Activated CD8-positive, alpha-beta memory T cell treated with anti-CD3 and anti-CD28 coated beads, Interleukin-2, amount 10 ng/mL, durations not matched to agents 7 days and 5 days (primary cell): ENCODE measurements at regions not wholly inside any gene's neighbourhood (a gene's known extent, or its start where the extent isn't known, plus 50 kb on each side); places are given as distances from the start of the nearest gene placed in this dataset.

Experiments used
- ATAC-seq: fragments of 150-1000 bp; cut with Tn5 transposase; one replicate; pipeline ENCODE4 v1.10.0; 2021; ENCODE audit warnings: moderate library complexity
- CTCF ChIA-PET: fragments of 350-600 bp; sonication (Branson Sonifier 250); formaldehyde crosslinking; loops from one replicate; lab custom pipeline; 2021; ENCODE audit warnings: antibody characterized with exemption; lab: Charles Lee
- DNase-seq: peaks from one replicate; pipeline ENCODE4 v3.0.0-alpha.2; 2020
- H3K27ac Mint-ChIP-seq: one replicate; pipeline ENCODE4 v1.8.0; 2021; ENCODE audit warnings: mild to moderate bottlenecking, mixed read lengths
- H3K27me3 Mint-ChIP-seq: one replicate; pipeline ENCODE4 v1.8.0; 2021; ENCODE audit warnings: mixed read lengths
- H3K36me3 Mint-ChIP-seq: one replicate; pipeline ENCODE4 v1.8.0; 2021; ENCODE audit warnings: mild to moderate bottlenecking, mixed read lengths
- H3K4me1 Mint-ChIP-seq: one replicate; pipeline ENCODE4 v1.8.0; 2021; ENCODE audit warnings: mixed read lengths
- H3K4me3 Mint-ChIP-seq: one replicate; pipeline ENCODE4 v1.8.0; 2021; ENCODE audit warnings: mild to moderate bottlenecking, moderate library complexity, mixed read lengths
- H3K9me3 Mint-ChIP-seq: one replicate; pipeline ENCODE4 v1.8.0; 2022; ENCODE audit warnings: low read depth, mixed read lengths

DNA sequence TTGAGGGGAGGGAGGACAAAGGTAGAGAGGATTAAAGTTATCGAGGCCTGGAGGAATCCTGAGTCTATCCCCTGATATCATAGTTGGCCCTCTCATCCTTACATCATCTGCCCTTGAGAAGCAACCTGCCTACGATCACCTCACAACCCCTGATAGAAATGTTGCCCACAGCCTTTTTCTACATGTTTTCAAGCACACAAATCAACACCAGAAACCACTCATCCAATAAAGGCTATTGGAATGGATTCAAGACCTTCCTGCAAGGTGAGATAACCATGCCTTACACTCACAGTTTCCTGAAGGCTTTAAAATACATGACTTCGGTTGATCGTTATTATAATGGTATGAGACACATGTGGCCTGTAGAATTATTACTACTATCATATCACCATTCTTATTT lies 175.7 kb upstream of the EGLN3 start:
- DNase-seq (no peak), ATAC-seq (no peak)

DNA sequence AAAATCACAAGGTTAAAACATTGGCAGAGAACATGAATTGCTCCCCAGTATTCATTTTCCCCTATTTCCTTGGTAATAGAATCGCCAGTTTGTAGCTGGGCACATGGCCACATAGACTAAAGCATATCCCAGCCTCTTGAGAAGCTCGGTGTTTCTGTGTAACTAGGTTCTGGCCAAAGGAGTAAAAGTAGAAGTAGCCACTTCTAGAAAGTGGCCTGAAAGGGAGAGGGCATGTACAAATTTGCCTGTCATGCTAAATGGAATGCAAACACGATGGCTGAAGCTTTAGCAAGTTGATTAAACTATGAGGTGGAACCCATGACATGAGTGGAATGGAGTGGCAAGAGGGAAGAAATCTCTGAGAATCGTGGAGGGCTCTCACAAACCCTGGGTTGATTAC lies 173.7 kb upstream of the EGLN3 start:
- ATAC-seq (no peak), DNase-seq (no peak)
- H3K9me3 Mint-ChIP-seq: no peaks in the 10 kb centered on the region
- no peak overlapping the region for H3K27ac Mint-ChIP-seq
- H3K27me3 Mint-ChIP-seq: no peaks in the 10 kb centered on the region
- no peaks in the 10 kb centered on the region for H3K4me1 Mint-ChIP-seq
- H3K4me3 Mint-ChIP-seq: no peak overlapping the region
- CTCF ChIA-PET: no interaction called here
- no peaks in the 10 kb centered on the region for H3K36me3 Mint-ChIP-seq

More for the DNA sequence above, 175.7 kb upstream of the EGLN3 start:
- Mint-ChIP-seq H3K36me3 (no peaks in the 10 kb centered on the region), H3K9me3 (no peaks in the 10 kb centered on the region), H3K4me3 (no peak overlapping the region), H3K4me1 (no peaks in the 10 kb centered on the region), H3K27ac (no peak overlapping the region), H3K27me3 (no peaks in the 10 kb centered on the region)
- CTCF ChIA-PET: no interaction called here

DNA sequence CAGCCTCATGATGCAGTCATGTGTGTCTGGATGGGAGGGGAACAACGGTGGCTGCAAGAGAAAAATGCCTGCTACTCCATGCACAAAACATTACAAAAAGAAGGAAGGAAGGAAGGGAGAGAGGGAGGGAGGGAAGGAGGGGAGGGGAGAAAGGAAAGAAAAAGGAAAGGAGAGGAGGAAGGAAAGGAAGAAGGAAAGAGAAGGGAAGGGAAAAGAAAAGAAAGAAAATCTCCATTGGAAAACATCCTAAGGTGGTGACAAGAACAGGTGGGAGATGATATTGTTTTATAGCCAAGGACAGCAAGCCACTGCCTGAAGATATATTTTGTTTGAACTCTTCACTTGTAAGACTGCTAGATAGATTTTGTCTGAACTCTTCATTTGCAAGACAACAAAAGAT lies 171.8 kb upstream of the EGLN3 start:
- DNase-seq (no peak), ATAC-seq (no peak)
- CTCF ChIA-PET: no interaction called here
- Mint-ChIP-seq H3K4me3 (no peak overlapping the region), H3K4me1 (no peaks in the 10 kb centered on the region), H3K27me3 (no peaks in the 10 kb centered on the region), H3K9me3 (no peaks in the 10 kb centered on the region), H3K36me3 (no peaks in the 10 kb centered on the region), H3K27ac (no peak overlapping the region)

DNA sequence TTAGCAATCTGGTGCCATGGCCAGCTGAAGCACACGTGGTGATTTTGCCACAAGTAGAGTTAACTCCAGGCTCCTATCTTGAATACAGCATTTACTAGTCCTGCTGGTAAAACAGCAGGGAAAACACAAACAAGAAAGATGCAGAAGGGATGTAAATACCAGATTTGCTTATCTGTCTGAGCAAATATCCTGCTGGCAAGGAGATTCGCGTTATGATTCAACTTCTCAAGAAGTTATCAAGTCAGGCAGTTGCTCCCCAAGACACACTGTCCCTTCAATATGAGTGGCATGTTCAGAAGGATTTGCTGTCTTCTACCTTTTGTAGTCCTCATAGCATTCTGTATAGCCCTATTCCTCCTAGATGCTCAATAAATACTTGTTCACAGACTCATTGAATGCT lies 171.2 kb upstream of the EGLN3 start:
- DNase-seq (no peak), ATAC-seq (no peak)
- CTCF ChIA-PET: no interaction called here
- Mint-ChIP-seq H3K27me3 (no peaks in the 10 kb centered on the region), H3K9me3 (no peaks in the 10 kb centered on the region), H3K36me3 (no peaks in the 10 kb centered on the region), H3K4me1 (no peaks in the 10 kb centered on the region), H3K27ac (no peak overlapping the region), H3K4me3 (no peak overlapping the region)

DNA sequence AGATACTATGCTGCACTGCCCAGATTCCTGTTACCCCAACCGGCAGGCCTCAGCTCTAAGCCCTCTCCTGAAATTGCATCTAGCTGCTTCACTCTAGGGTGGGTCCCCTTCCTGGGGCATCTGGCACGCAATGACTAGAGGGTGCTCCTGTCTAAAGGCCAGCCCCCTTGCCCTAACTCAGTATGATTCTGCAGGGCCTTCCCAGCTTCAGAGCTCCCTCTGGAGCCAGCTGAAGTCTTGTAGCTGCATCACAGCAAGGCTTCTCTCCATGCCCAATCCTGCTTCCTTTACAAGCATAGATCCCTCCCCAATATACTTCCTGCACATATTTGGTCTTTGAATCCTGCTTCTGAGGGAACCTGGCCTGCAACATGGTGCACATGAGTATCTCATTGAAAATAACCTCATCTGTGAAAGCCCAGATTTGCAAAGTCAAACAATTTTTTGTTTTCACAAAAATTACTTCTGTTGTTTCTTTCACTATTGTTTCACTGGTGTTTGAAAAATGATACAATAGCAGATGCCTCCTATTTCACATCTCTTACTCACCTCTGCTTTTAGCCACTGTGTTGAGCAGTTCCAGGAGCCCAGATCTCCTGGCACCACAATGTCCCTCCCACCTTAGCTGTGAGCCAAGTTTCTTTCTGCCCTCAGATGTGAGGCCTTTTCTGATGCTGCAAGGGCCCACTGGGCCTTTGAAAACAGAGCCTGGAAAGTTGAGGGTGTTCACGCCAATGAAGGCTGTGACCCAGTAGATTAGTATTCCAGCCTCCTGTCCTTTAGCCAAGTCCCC lies 169.5 kb upstream of the EGLN3 start:
- no peak overlapping the region for H3K4me3 Mint-ChIP-seq
- CTCF ChIA-PET: no interaction called here
- no peaks in the 10 kb centered on the region for H3K9me3 Mint-ChIP-seq
- H3K4me1 Mint-ChIP-seq: no peaks in the 10 kb centered on the region
- DNase-seq (no peak), ATAC-seq (no peak)
- peaks cover 3% of the 10 kb centered on the region for H3K27me3 Mint-ChIP-seq
- no peak overlapping the region for H3K27ac Mint-ChIP-seq
- no peaks in the 10 kb centered on the region for H3K36me3 Mint-ChIP-seq

DNA sequence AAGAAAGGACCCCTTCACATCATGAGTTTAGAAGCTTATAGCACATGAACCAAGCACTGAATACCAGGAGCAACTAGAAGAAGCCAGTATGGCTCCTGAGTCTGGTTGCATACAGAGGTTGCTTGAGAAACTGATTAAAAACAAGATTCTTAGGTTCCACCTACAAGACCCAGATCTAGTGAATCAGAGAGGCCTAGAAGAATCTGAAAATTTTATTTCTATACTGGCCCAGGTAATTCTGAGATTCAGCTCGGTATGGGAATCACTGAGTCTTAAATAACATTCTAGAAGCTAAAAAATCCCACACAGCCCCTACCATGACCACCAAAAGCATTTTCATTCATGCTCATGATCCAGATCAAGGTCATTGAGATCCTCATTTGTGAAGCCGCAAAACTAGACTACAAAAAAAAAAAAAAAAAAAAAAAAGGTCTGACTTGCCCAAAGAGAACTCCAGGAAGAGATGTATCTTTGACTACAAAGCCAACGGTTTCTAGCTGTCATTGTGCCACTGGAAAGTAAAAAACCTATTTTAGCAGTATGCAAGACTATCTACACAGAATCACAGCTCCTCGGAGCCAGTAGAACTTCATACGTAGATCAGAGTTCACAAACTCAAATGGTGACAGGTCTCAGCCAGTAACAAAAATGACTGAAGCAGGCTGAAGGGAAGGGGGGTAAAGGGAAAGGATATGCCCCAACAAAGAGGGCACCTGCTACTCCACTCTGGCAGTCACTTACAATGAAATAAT lies 168.4 kb upstream of the EGLN3 start:
- no peaks in the 10 kb centered on the region for H3K4me1 Mint-ChIP-seq
- no peaks in the 10 kb centered on the region for H3K9me3 Mint-ChIP-seq
- DNase-seq (no peak), ATAC-seq (no peak)
- H3K27ac Mint-ChIP-seq: no peak overlapping the region
- CTCF ChIA-PET: interaction anchor here (0.7 kb wide), 1 partner anchor 151 kb away, joined by 4 read pairs; no protein-coding TSS in a partner anchor
- H3K4me3 Mint-ChIP-seq: no peak overlapping the region
- peaks cover 3% of the 10 kb centered on the region for H3K27me3 Mint-ChIP-seq
- H3K36me3 Mint-ChIP-seq: no peaks in the 10 kb centered on the region

DNA sequence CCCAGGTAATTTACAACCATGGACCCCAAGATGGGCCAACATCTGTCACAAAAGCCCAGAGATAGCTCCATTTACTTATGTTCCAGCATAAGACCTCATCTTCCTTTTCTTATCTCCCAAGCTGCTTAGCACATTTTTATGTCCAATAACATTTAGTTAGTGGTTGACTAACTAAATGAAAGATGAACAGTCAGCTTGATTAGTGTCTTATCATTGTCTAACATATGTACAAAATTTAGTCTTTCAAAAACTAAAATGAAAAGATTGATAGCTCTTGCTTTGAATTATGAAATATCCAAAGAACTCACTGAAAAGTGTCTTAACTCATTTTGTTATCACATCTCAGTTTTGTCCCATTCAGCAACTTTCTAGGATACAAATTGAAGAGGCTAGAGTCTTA lies 163.1 kb upstream of the EGLN3 start:
- Mint-ChIP-seq H3K9me3 (no peaks in the 10 kb centered on the region), H3K27me3 (peaks cover 5% of the 10 kb centered on the region), H3K4me3 (no peak overlapping the region), H3K4me1 (no peaks in the 10 kb centered on the region), H3K27ac (no peak overlapping the region), H3K36me3 (no peaks in the 10 kb centered on the region)
- ATAC-seq: no peak
- CTCF ChIA-PET: interaction anchor here (1.1 kb wide), 1 partner anchor 321 kb away, joined by 3 read pairs; no protein-coding TSS in a partner anchor
- DNase-seq: no peak

DNA sequence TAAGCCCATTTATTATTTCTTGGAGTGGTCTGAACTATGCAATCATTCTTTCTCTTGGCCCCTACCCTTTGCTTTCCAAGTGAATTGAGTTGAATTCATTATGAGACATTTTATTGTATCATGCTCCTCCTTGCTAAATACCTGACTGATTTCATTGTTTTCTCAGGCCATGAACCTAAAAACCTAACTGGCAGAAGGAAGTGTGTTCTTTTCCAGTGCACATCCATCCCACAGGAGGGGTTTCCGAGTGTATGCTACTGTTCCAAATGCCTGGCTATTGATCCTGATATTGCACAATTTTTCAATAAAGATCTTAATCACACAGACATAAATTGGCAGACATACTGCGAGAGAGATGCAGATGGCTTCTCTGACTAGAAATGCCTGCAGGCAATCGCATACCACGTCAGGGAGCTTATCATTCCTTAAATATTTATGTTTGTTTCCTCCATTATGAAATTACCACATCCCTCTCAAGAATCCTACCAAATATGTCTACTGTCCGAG lies 162.2 kb upstream of the EGLN3 start:
- Mint-ChIP-seq H3K9me3 (no peaks in the 10 kb centered on the region), H3K27ac (no peak overlapping the region), H3K27me3 (peaks cover 5% of the 10 kb centered on the region), H3K4me3 (no peak overlapping the region), H3K36me3 (no peaks in the 10 kb centered on the region), H3K4me1 (no peaks in the 10 kb centered on the region)
- CTCF ChIA-PET: interaction anchor here (1.1 kb wide), 1 partner anchor 320 kb away, joined by 3 read pairs; no protein-coding TSS in a partner anchor
- ATAC-seq (no peak), DNase-seq (no peak)

DNA sequence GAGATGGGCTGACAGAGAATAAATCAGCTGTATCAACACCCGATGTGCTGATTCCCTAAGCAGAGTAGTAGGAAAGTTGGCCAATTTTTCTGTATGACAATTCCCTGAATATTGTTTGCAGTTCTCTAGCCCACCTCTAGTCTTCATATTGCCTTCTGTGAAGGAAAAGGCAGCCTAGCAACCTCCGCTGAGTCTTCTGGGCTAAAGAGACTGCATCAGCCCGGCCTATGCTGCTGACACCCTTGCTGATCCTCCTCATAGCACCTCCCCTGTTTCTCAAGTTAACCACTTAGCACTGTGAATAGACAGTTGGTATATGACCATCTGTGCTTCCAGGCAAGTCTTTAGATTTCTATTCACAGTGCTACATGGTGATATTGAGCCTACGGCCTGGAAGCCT lies 161.1 kb upstream of the EGLN3 start:
- H3K27me3 Mint-ChIP-seq: peaks cover 5% of the 10 kb centered on the region
- H3K9me3 Mint-ChIP-seq: no peaks in the 10 kb centered on the region
- no peak for DNase-seq
- CTCF ChIA-PET: no interaction called here
- no peak for ATAC-seq
- H3K4me3 Mint-ChIP-seq: no peak overlapping the region
- H3K36me3 Mint-ChIP-seq: no peaks in the 10 kb centered on the region
- H3K4me1 Mint-ChIP-seq: no peaks in the 10 kb centered on the region
- H3K27ac Mint-ChIP-seq: no peak overlapping the region

DNA sequence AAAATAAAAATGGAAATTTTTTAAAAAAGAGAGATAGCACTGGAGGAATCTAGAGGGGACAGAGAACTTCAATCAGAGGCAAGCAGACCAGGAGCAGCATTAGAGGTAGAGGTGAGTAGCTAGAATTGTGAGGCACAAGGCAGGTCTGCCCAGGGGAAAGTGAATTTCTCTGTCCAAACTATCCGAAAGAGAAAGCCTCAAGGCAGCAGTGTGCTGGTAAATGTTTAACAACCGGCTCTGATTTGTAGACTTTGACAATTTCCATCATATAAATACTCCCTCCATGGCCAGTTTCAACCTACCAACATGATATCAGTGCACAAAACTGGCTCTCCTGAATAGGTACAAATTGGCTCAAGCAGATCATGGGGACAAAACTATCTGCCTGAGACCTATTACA lies 160.6 kb upstream of the EGLN3 start:
- DNase-seq (no peak), ATAC-seq (no peak)
- Mint-ChIP-seq H3K4me3 (no peak overlapping the region), H3K27ac (no peak overlapping the region), H3K36me3 (no peaks in the 10 kb centered on the region), H3K9me3 (no peaks in the 10 kb centered on the region), H3K27me3 (peaks cover 5% of the 10 kb centered on the region), H3K4me1 (no peaks in the 10 kb centered on the region)
- CTCF ChIA-PET: no interaction called here

DNA sequence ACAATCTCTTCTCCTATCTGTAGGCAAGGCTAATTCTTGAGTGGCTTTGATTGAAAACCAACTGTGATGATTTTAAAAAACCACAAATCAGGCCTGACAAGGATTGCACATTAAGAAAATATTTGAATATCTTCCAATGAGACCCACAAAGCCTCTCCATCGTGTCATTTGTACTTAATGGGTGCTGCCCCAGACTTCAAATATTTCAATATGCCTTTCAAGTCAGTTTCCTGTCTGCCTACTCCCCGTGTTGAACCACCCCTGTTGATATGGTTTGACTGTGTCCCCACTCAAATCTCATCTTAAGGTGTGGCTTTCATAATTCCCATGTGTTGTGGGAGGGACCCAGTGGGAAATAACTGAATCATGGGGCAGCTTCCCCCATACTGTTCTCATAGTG lies 159.7 kb upstream of the EGLN3 start:
- H3K36me3 Mint-ChIP-seq: no peaks in the 10 kb centered on the region
- CTCF ChIA-PET: no interaction called here
- H3K4me3 Mint-ChIP-seq: no peak overlapping the region
- no peak overlapping the region for H3K27ac Mint-ChIP-seq
- H3K27me3 Mint-ChIP-seq: peaks cover 7% of the 10 kb centered on the region
- H3K4me1 Mint-ChIP-seq: no peaks in the 10 kb centered on the region
- DNase-seq (no peak), ATAC-seq (no peak)
- no peaks in the 10 kb centered on the region for H3K9me3 Mint-ChIP-seq

DNA sequence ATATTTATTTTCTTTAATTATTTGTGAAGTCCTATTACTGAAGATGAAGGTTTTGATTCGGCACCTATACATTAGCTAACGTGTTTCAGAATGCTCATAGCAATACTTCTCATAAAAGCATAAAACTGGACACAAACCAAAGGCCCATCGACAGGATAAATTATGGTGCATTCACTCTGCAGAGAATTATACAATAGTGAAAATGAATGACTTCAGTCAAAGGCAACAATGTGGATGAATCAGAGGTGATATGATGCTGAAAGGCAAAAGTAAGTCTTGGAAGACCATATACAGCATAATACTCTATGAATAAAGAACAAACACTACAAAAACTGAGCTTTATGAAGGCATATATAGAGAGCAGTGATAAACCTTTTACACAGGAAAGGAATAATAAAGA lies 156.6 kb upstream of the EGLN3 start:
- peaks cover 7% of the 10 kb centered on the region for H3K27me3 Mint-ChIP-seq
- H3K4me1 Mint-ChIP-seq: no peaks in the 10 kb centered on the region
- no peaks in the 10 kb centered on the region for H3K36me3 Mint-ChIP-seq
- H3K4me3 Mint-ChIP-seq: no peak overlapping the region
- no peak overlapping the region for H3K27ac Mint-ChIP-seq
- CTCF ChIA-PET: no interaction called here
- ATAC-seq (no peak), DNase-seq (no peak)
- no peaks in the 10 kb centered on the region for H3K9me3 Mint-ChIP-seq

DNA sequence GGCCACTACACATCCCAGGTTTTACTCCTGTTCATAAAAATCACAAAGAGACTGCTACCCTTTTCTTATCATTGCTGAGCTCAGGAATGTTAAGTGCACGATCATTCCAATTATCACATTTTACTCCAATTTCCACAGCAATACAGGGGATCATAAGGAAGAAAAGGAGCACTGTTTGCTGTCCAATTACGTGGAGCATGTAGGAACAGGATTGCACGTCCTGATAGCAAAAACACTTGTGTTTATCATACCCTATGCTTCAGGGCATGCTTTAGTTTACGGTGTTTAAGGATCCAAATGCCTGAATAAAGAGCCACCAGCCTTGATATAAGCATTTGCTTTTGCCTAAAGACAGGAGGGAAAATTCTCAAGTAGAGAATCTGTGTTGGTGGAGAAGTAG lies 155.4 kb upstream of the EGLN3 start:
- CTCF ChIA-PET: no interaction called here
- no peak overlapping the region for H3K4me3 Mint-ChIP-seq

More for the DNA sequence above, 155.4 kb upstream of the EGLN3 start:
- H3K27ac Mint-ChIP-seq: no peak overlapping the region
- no peaks in the 10 kb centered on the region for H3K9me3 Mint-ChIP-seq
- ATAC-seq (no peak), DNase-seq (no peak)
- no peaks in the 10 kb centered on the region for H3K4me1 Mint-ChIP-seq
- peaks cover 7% of the 10 kb centered on the region for H3K27me3 Mint-ChIP-seq
- H3K36me3 Mint-ChIP-seq: no peaks in the 10 kb centered on the region
